ENCODE measurements at regions not wholly inside any gene's neighbourhood (a gene's known extent, or its start where the extent isn't known, plus 50 kb on each side); places are given as distances from the start of the nearest gene placed in this dataset.

- no TSS peak for BruUV-seq (replicated peaks)
- ATAC-seq (no peak), DNase-seq (ENCODE audit: low read depth, low spot score) (no peak), FAIRE-seq (no peak)
- H3K79me2 ChIP-seq (ENCODE audit: control insufficient read depth, insufficient read depth, low read length) = peaks cover 23% of the 10 kb centered on the region
- H3K9ac ChIP-seq (ENCODE audit: control insufficient read depth, insufficient read depth, low read length) = no peak overlapping the region
- intact Hi-C loops (cut with micrococcal nuclease; ENCODE audit: unreplicated experiment) = no loop called here
- in situ Hi-C loops (cut with MboI) = loop anchor here (5.0 kb wide), 2 partner anchors 185 to 240 kb away; partner anchors contain the start of gene ARMC5
- H4K20me1 ChIP-seq (ENCODE audit: control insufficient read depth, insufficient read depth) = no peaks in the 10 kb centered on the region
- no peak overlapping the region for H3K27ac ChIP-seq (ENCODE audit: control insufficient read depth, insufficient read depth)
- TF ChIP-seq ATF2 (IDR thresholded peaks at IDR 0.05; ENCODE audit: low read length) (no peak), E4F1 (IDR thresholded peaks at IDR 0.05; ENCODE audit: borderline replicate concordance, partially characterized antibody) (no peak), NFXL1 (IDR thresholded peaks at IDR 0.05; ENCODE audit: borderline replicate concordance) (no peak), YY1 (IDR thresholded peaks at IDR 0.05; ENCODE audit: low read depth, low read length) (no peak), RCOR1 (conservative IDR thresholded peaks at IDR 0.05; ENCODE audit: low read depth, low read length) (no peak), NBN (IDR thresholded peaks at IDR 0.05) (no peak), POU2F2 (IDR thresholded peaks at IDR 0.05; ENCODE audit: borderline replicate concordance, low read depth, low read length) (no peak), ATF3 (IDR thresholded peaks at IDR 0.05; ENCODE audit: borderline replicate concordance, extremely low read depth, low read depth, low read length) (no peak), BACH1 (IDR thresholded peaks at IDR 0.05; ENCODE audit: borderline replicate concordance) (no peak), CBFB (IDR thresholded peaks at IDR 0.05; ENCODE audit: low read depth) (no peak), ZNF592 (IDR thresholded peaks at IDR 0.05) (no peak)
- 75% methylated on average over 4 of the region's 4 CpGs for WGBS (ENCODE audit: insufficient coverage, insufficient replicate concordance, low lambda C conversion rate, missing lambda C conversion rate)
- H3K4me3 ChIP-seq = no peak overlapping the region
- H2AFZ ChIP-seq (ENCODE audit: control insufficient read depth, low read depth, low read length) = no peak overlapping the region
- SMC1A ChIA-PET (ENCODE audit: uncharacterized antibody, unreplicated experiment) = interaction anchor here (1.1 to 1.2 kb wide), 4 partner anchors 15 to 265 kb away, joined by 3 read pairs; a partner anchor contains a TSS
- POLR2A ChIA-PET = no interaction called here
- no peaks in the 10 kb centered on the region; the same call in 2 of the 3 replicates for H3K9me3 ChIP-seq (replicated peaks; ENCODE audit: control insufficient read depth, insufficient read depth, low read length)
- no peaks in the 10 kb centered on the region for H3K27me3 ChIP-seq (replicated peaks in 1 of 2; ENCODE audit: control insufficient read depth in 2 of 2, insufficient read depth in 2 of 2, low read length in 1 of 2)
- H3K4me1 ChIP-seq (ENCODE audit: control insufficient read depth, insufficient read depth, low read length) = peaks cover 5% of the 10 kb centered on the region; the same call in 1 of the 2 replicates
- CTCF ChIA-PET = interaction anchor here (1.3 to 4.7 kb wide), 4 partner anchors 15 to 242 kb away, joined by 3 to 28 read pairs (median 5); partner anchors contain the start of gene ZNF267
- no peak overlapping the region for H3K4me2 ChIP-seq (ENCODE audit: control insufficient read depth, insufficient read depth)
- H3K36me3 ChIP-seq (ENCODE audit: control insufficient read depth in 2 of 2, insufficient read depth in 2 of 2, low read length in 1 of 2) = peaks cover 0 to 2% of the 10 kb centered on the region in 2 experiments; a peak in 2 of 4 replicates
- RAD21 ChIA-PET (ENCODE audit: unreplicated experiment) = interaction anchor here (5.1 kb wide), 1 partner anchor 239 kb away, joined by 21 read pairs; the partner anchor contains the start of gene ARMC5
Observed at GRCh38 chr16:31697744-31698125, 170.0 kb downstream of the AHSP start.

All from GM12878 (cell line).